Heart left ventricle (tissue), 16 donors: ENCODE measurements at regions not wholly inside any gene's neighbourhood (a gene's known extent, or its start where the extent isn't known, plus 50 kb on each side); places are given as distances from the start of the nearest gene placed in this dataset.

Source experiments
- ATAC-seq, 4 donors: fragments of 200-7000 bp; cut with Tn5 transposase; one replicate each; pipeline ENCODE4 v1.9.1; 2020 to 2022; ENCODE audit warnings: moderate library complexity in 4 of 4, mild to moderate bottlenecking in 3 of 4, moderate number of reproducible peaks in 1 of 4
- DNase-seq, 5 donors: peaks; one replicate each; pipeline ENCODE4 v3.0.0-alpha.2; 2020
- H3K27ac ChIP-seq, 12 donors: fragments of 200-600 bp; sonication (generic) in 4 of 12; one replicate each; pipeline versions ENCODE4 v1.5.0 to v1.8.0; 2016 to 2022; ENCODE audit warnings: mild to moderate bottlenecking in 2 of 12
- H3K27me3 ChIP-seq, 9 donors: fragments of 200-600 bp; sonication (generic) in 2 of 9; one replicate each; pipeline versions ENCODE4 v1.5.1 to v1.8.0; 2016 to 2022; ENCODE audit warnings: mild to moderate bottlenecking in 3 of 9
- H3K36me3 ChIP-seq, 9 donors: fragments of 200-600 bp; sonication (generic) in 2 of 9; one replicate each; pipeline versions ENCODE4 v1.5.0 to v1.8.0; 2018 to 2022; ENCODE audit warnings: mild to moderate bottlenecking in 2 of 9
- H3K4me1 ChIP-seq, 12 donors: fragments of 200-600 bp; sonication (generic) in 4 of 12; one replicate each; pipeline versions ENCODE4 v1.5.0 to v1.8.0; 2016 to 2022; ENCODE audit warnings: mild to moderate bottlenecking in 3 of 12
- H3K4me3 ChIP-seq, 12 donors: fragments of 200-600 bp; sonication (generic) in 4 of 12; one replicate each; pipeline versions ENCODE4 v1.5.0 to v1.8.0; 2017 to 2022; ENCODE audit warnings: mild to moderate bottlenecking in 9 of 12, moderate library complexity in 4 of 12
- H3K9me3 ChIP-seq, 12 donors: fragments of 200-600 bp; sonication (generic) in 4 of 12; one replicate each; pipeline versions ENCODE4 v1.5.0 to v1.8.0; 2016 to 2022; ENCODE audit warnings: mild to moderate bottlenecking in 1 of 12
- POLR2A ChIP-seq, 2 donors: fragments of 450-650 bp; IDR thresholded peaks; one replicate each; pipeline ENCODE4 v1.6.1; 2017; ENCODE audit warnings: antibody characterized with exemption in 2 of 2, mild to moderate bottlenecking in 2 of 2, moderate library complexity in 2 of 2
- WGBS, 4 donors: extraction: QIAGEN DNeasy Blood & Tissue Kit in 2 of 4; methylation state at CpG; one replicate each; pipeline versions ENCODE4 v1.1.5 to v1.1.7; 2013 to 2018; 5-methylcytosine and 5-hydroxymethylcytosine counted together
- intact Hi-C, 10 donors: fragments of 100-400 bp; cut with DNase I; formaldehyde crosslinking; loops; one replicate each; pipeline versions ENCODE4 v1.11.1 to v1.14.2; 2022
- TF ChIP-seq, protein P1 (sequence below), 12 donors: fragments of 200-600 bp; sonication (generic) in 4 of 12; IDR thresholded peaks; one replicate each; pipeline versions ENCODE4 v1.5.0 to v1.8.0; 2018 to 2022; ENCODE audit warnings: antibody characterized with exemption in 12 of 12, mild to moderate bottlenecking in 5 of 12
- donor health status: ischemic (EF 13 %, LVEDD 7.1; RV severe dilation, severe dysfunction).
- donor health status: healthy with polysubstance abuse.
- donor health status: DM: no; HTN: yes; CAD: no.
- donor health status: DM: no; HTN: no; CAD: no.
- donor health status: ischemic (EF 25% LVEDD 6.9; RV normal size, moderate dysfunction).
- donor health status: ischemic (EF 25% LVEDD 5.7; RV mildly dilated, moderate dysfunction).
- donor health status: healthy.
- donor health status: DM: yes; HTN: yes; CAD: no.
- donor health status: ischemic (EF 35%, LVEDD 5.7; RV mildly dilated, moderate dysfunction).
- donor health status: nonischemic (EF 11% LVEDD 7.7; RV severe dilation, severe dysfunction).
- donor health status: DM: yes; HTN: yes; CAD: no.
- donor health status: PGD.
- donor health status: ischemic (EF 29% LVEDD 5.4; RV normal size, mild dysfunction).
- donor health status: nonischemic (EF 23%, LVEDD 6.1; RV moderate dilation, normal function).

DNA sequence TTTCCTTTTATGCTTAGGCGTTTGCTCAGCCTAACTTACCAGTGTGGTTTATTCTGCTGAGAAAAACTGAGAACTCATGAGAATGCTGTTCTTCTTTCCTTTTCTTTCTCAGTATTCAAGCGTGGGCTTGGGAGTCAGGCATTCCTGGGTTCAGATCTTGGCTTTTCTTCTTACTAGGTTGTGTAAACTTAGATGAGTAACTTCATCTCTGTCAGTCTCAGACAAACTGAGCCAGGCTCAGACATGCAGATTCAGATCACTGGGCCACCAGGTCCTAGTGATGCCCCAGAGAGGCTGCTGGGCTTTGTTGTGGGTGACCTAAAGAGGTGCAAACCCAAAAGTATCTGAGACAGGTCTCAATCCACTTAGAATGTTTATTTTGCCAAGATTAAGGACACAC lies 95.8 kb upstream of the MPHOSPH6 start:
- no peaks in the 10 kb centered on the region for H3K9me3 ChIP-seq
- DNase-seq = no peak
- H3K27me3 ChIP-seq = no peaks in the 10 kb centered on the region
- no peak for TF ChIP-seq POLR2A (IDR thresholded peaks at IDR 0.05)
- TF ChIP-seq, protein P1, sequence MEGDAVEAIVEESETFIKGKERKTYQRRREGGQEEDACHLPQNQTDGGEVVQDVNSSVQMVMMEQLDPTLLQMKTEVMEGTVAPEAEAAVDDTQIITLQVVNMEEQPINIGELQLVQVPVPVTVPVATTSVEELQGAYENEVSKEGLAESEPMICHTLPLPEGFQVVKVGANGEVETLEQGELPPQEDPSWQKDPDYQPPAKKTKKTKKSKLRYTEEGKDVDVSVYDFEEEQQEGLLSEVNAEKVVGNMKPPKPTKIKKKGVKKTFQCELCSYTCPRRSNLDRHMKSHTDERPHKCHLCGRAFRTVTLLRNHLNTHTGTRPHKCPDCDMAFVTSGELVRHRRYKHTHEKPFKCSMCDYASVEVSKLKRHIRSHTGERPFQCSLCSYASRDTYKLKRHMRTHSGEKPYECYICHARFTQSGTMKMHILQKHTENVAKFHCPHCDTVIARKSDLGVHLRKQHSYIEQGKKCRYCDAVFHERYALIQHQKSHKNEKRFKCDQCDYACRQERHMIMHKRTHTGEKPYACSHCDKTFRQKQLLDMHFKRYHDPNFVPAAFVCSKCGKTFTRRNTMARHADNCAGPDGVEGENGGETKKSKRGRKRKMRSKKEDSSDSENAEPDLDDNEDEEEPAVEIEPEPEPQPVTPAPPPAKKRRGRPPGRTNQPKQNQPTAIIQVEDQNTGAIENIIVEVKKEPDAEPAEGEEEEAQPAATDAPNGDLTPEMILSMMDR (IDR thresholded peaks at IDR 0.05) = no peak
- ATAC-seq = no peak
- no peak overlapping the region for H3K27ac ChIP-seq
- no peak overlapping the region for H3K4me3 ChIP-seq
- intact Hi-C loops = loop anchor here in 9 of 10 donors (2.0 to 10.0 kb wide), 10 partner anchors 79 to 1179 kb away; no protein-coding TSS in a partner anchor
- H3K4me1 ChIP-seq = peaks cover 0 to 13% (median 0%) of the 10 kb centered on the region in 12 donors
- H3K36me3 ChIP-seq = no peaks in the 10 kb centered on the region
- 64 to 88% (median 74%) methylated on average over 2 of the region's 2 CpGs for WGBS, 4 donors

DNA sequence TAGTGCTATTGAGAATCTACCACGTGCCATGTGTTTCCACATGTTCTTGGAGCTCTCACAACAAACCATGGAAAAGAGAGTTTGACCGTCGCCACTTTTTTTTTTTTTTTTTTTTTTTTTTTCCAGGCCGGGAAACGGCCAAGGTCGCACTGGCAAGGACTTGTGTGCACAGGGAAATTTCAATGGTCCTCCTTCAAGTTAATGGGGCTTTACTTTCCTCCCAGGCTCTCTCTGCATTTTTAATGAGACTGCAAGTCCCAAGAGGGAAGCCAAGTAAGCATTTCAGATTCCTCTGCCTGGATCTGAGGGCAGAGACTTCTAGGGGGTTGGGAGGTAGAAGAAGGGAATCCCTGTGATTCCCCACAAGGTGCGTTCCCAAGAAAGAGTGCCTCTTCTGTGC lies 94.7 kb upstream of the MPHOSPH6 start:
- Histone ChIP-seq H3K27me3 (no peaks in the 10 kb centered on the region), H3K4me3 (no peak overlapping the region), H3K27ac (no peak overlapping the region), H3K36me3 (no peaks in the 10 kb centered on the region), H3K4me1 (peaks cover 0 to 13% (median 0%) of the 10 kb centered on the region in 12 donors), H3K9me3 (no peaks in the 10 kb centered on the region)
- no peak for ATAC-seq
- no peak for TF ChIP-seq POLR2A (IDR thresholded peaks at IDR 0.05)
- TF ChIP-seq, protein P1 (IDR thresholded peaks at IDR 0.05) = no peak
- intact Hi-C loops = loop anchor here (2.0 to 10.0 kb wide), 15 partner anchors 78 to 1183 kb away; no protein-coding TSS in a partner anchor
- no peak for DNase-seq
- 49 to 53% (median 50%) methylated on average over 7 of the region's 7 CpGs for WGBS, 4 donors

DNA sequence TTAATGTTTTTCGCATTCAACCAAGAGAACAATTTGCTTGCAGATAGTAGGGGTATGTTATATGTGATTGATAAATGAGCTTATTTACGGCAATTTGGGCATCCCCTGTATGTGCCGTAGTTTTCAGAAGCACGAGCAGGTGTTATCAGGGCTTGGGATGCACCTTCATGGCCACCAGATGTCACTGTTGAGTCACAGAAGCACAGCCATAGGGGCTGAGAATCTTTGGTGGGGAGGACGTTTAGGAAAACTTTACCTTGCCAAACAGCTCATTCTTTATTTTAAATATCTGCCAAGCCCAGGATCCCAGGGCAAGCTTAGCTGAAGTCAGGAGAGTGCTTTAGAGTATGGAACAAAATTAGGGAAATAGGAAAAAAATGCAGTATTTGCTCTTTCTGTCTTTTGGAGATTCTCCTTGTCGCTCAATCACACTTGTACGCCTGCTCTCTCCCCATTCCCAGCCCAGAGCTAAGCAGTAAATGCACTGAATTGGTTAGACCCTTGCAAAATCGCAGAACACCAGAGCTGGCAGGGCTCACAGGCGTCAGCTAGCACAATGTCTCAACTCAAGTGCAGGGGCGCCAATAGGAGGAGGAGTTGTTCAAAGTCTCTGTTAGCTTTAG lies 93.6 kb upstream of the MPHOSPH6 start:
- no peaks in the 10 kb centered on the region for H3K36me3 ChIP-seq
- peaks cover 0 to 13% (median 0%) of the 10 kb centered on the region in 12 donors for H3K4me1 ChIP-seq
- no peak overlapping the region for H3K4me3 ChIP-seq
- ATAC-seq (peak; percentile 79 to 92 (median 88)), DNase-seq (peak in 4 of 5 donors; percentile 43 to 53 (median 48))
- H3K27me3 ChIP-seq = no peaks in the 10 kb centered on the region
- no peak overlapping the region for H3K27ac ChIP-seq
- 30 to 34% (median 32%) methylated on average over 10 of the region's 10 CpGs for WGBS, 4 donors
- H3K9me3 ChIP-seq = no peaks in the 10 kb centered on the region
- intact Hi-C loops = loop anchor here (1.0 to 10.0 kb wide), 16 partner anchors 79 to 1184 kb away; no protein-coding TSS in a partner anchor
- TF ChIP-seq, protein P1 (IDR thresholded peaks at IDR 0.05) = peak; percentile 81 to 96 (median 90)
- no peak for TF ChIP-seq POLR2A (IDR thresholded peaks at IDR 0.05)

DNA sequence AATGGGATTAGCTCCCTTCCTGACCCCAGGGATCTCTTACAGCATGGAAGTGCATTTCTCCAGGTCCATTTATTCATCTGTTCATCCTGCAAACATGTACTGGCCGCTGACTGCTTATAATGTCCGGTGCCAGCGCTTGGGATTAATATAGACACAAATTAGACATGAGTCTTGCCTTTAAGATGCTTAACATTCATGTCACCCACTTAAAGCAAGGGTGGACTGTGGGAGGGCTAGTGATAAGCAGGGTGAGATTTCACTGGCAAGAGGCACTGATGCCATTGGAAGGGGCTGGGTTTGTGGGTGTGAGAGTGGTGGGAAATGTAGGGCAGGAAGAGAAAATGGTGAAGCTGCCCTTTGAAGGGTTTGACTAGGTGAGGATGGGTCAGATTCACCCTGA lies 92.2 kb upstream of the MPHOSPH6 start:
- WGBS, 4 donors = 40 to 75% (median 45%) methylated on average over 3 of the region's 3 CpGs
- TF ChIP-seq POLR2A (IDR thresholded peaks at IDR 0.05) = no peak
- TF ChIP-seq, protein P1 (IDR thresholded peaks at IDR 0.05) = no peak
- Histone ChIP-seq H3K36me3 (no peaks in the 10 kb centered on the region), H3K4me1 (peaks cover 0 to 13% (median 0%) of the 10 kb centered on the region in 12 donors), H3K27me3 (no peaks in the 10 kb centered on the region), H3K27ac (no peak overlapping the region), H3K4me3 (no peak overlapping the region), H3K9me3 (no peaks in the 10 kb centered on the region)
- no peak for DNase-seq
- ATAC-seq = peak in 2 of 4 donors; percentile 49 to 68
- intact Hi-C loops = loop anchor here (2.0 to 10.0 kb wide), 14 partner anchors 80 to 1185 kb away; no protein-coding TSS in a partner anchor
